ENCODE measurements at regions not wholly inside any gene's neighbourhood (a gene's known extent, or its start where the extent isn't known, plus 50 kb on each side); places are given as distances from the start of the nearest gene placed in this dataset.

- Histone ChIP-seq H3K36me3 (no peaks in the 10 kb centered on the region), H3K27ac (replicated peaks in 1 of 4) (peak overlapping the region; percentile 77 to 97 (median 92)), H3K4me1 (peaks cover 29 to 86% (median 79%) of the 10 kb centered on the region in 4 donors), H3K27me3 (no peaks in the 10 kb centered on the region), H3K4me3 (no peak overlapping the region), H3K9me3 (no peaks in the 10 kb centered on the region)
- TF ChIP-seq CTCF (IDR thresholded peaks at IDR 0.05) = no peak
- no peak for TF ChIP-seq POLR2AphosphoS5 (IDR thresholded peaks at IDR 0.05)
- no peak for TF ChIP-seq EP300 (IDR thresholded peaks at IDR 0.05)
- 47% methylated on average over 3 of the region's 3 CpGs for whole genome bisulfite sequencing
- intact Hi-C loops (cut with DNase I) = no loop called here
- no peak for DNase-seq (ENCODE audit: extremely low spot score)
Observed at GRCh38 chr1:30819244-30819571, 61.6 kb upstream of the LAPTM5 start.

DNA sequence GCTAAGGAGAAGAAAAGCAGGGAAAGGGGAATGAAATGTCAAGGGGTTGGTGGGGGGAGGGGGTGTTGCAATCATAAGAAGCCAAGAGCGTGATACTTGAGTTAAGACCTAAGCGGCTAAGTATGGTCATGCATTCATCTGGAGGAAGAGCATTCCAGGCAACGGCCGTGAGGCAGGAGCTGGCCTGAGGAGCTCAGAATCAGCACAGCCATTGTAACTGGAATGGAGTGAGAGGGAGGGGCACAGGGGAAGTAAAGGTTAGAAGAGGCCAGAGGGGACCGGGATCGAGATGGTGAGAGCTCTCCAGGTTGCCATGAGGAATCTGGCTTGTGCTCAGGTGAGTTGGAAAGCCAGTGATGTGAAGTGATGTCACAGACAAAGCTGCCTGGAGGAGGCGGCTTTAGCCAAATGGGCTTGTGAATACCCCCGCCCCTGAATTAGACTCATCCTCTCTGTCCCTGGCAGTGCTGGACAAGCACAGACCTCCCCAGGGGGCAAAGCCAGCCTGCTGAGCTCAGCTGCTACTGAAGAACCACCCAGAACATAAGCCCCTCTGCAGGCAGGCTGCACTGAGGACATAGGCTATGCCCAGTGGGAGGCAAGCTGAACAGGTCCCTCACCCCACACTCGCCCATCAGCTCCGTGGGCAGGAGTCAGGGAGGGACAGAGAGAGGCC, 61.1 kb upstream of the LAPTM5 start:
- Histone ChIP-seq H3K9me3 (no peaks in the 10 kb centered on the region), H3K27me3 (no peaks in the 10 kb centered on the region), H3K4me3 (no peak overlapping the region), H3K36me3 (no peaks in the 10 kb centered on the region), H3K4me1 (peaks cover 27 to 81% (median 74%) of the 10 kb centered on the region in 4 donors), H3K27ac (replicated peaks in 1 of 4) (peak overlapping the region; percentile 77 to 97 (median 92))
- TF ChIP-seq CTCF (IDR thresholded peaks at IDR 0.05) = no peak
- peak in 1 of 2 donors; percentile 62 for TF ChIP-seq POLR2AphosphoS5 (IDR thresholded peaks at IDR 0.05)
- TF ChIP-seq POLR2A (IDR thresholded peaks at IDR 0.05; ENCODE audit: low read depth) = no peak
- intact Hi-C loops (cut with DNase I) = no loop called here
- DNase-seq (ENCODE audit: extremely low spot score) = no peak
- WGBS = 42% methylated on average over 9 of the region's 10 CpGs

DNA sequence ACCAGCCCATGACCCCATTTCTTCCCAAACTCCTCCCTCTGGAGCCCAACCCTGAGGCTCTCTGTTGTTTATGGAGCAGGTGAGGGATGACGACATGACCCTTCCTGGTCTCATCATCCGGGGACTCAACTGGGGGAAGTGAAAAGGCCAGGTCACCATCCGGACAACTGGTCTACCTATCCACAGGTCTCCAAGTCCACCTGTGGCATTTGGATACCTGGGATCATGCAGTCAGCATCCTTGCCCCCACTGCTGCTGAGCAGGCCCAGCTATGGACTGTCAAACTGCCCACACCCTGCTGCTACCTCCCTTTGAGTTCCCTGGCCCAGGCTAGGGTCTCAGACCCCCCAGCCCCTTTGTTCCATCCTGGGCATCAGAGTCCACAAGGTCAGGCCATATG, 60.0 kb upstream of the LAPTM5 start:
- H3K36me3 ChIP-seq = no peaks in the 10 kb centered on the region
- H3K4me3 ChIP-seq = no peak overlapping the region
- H3K4me1 ChIP-seq = peaks cover 17 to 70% (median 63%) of the 10 kb centered on the region in 4 donors
- intact Hi-C loops (cut with DNase I) = no loop called here
- H3K9me3 ChIP-seq = no peaks in the 10 kb centered on the region
- peak overlapping the region; percentile 77 to 97 (median 92) for H3K27ac ChIP-seq (replicated peaks in 1 of 4)
- DNase-seq (ENCODE audit: extremely low spot score) = no peak
- 84% methylated on average over 3 of the region's 3 CpGs for WGBS
- TF ChIP-seq POLR2A (IDR thresholded peaks at IDR 0.05; ENCODE audit: low read depth) (no peak), CTCF (IDR thresholded peaks at IDR 0.05) (no peak), EP300 (IDR thresholded peaks at IDR 0.05) (no peak), POLR2AphosphoS5 (IDR thresholded peaks at IDR 0.05) (no peak)
- H3K27me3 ChIP-seq = no peaks in the 10 kb centered on the region

DNA sequence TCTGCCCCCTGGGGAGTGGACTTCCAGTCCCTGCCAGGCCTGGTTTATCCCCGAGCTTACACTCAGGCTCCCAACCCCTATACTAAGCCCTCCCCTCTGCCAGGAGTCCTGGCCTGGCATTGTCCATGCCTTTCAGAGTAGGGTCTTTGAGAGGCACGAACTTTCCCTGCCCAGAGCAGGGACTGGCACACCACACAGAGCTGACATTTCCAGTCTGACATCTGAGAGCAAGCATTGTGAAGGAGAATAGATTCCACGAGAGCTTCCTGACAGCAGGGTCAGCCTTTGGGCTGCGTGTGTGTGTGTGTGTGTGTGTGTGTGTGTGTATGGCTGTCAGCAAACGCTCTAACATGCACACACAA, 59.5 kb upstream of the LAPTM5 start:
- Histone ChIP-seq H3K4me1 (peaks cover 17 to 65% (median 62%) of the 10 kb centered on the region in 4 donors), H3K36me3 (no peaks in the 10 kb centered on the region), H3K4me3 (no peak overlapping the region), H3K27me3 (no peaks in the 10 kb centered on the region), H3K9me3 (no peaks in the 10 kb centered on the region), H3K27ac (replicated peaks in 1 of 4) (peak overlapping the region; percentile 77 to 97 (median 92))
- WGBS = 42% methylated on average over 5 of the region's 5 CpGs
- DNase-seq (ENCODE audit: extremely low spot score) = no peak
- TF ChIP-seq POLR2AphosphoS5 (IDR thresholded peaks at IDR 0.05) = no peak
- no peak for TF ChIP-seq POLR2A (IDR thresholded peaks at IDR 0.05; ENCODE audit: low read depth)
- no peak for TF ChIP-seq EP300 (IDR thresholded peaks at IDR 0.05)
- no peak for TF ChIP-seq CTCF (IDR thresholded peaks at IDR 0.05)
- intact Hi-C loops (cut with DNase I) = no loop called here
